IMR-90 (cell line): ENCODE measurements at regions not wholly inside any gene's neighbourhood (a gene's known extent, or its start where the extent isn't known, plus 50 kb on each side); places are given as distances from the start of the nearest gene placed in this dataset.

Source experiments
- ATAC-seq: fragments of 200-7000 bp; cut with Tn5 transposase; 2 replicates; pipeline ENCODE4 v1.9.1; 2020; ENCODE audit warnings: low read depth, mild to moderate bottlenecking, moderate library complexity
- BruUV-seq: library from RNA; stranded (reverse); fragments of 400-500 nt; replicated peaks from 2 replicates; lab custom pipeline; 2021; lab: Mats Ljungman, UMichigan
- CTCF ChIA-PET: fragments of 300-600 bp; formaldehyde crosslinking; extraction: SDS; loops from one replicate; lab custom pipeline; 2021; ENCODE audit warnings: antibody characterized with exemption; lab: Yijun Ruan, JAX
- POLR2A ChIA-PET: fragments of 300-600 bp; sonication (Branson Sonifier 250); formaldehyde crosslinking; loops from one replicate; lab custom pipeline; 2022; ENCODE audit warnings: antibody characterized with exemption; ENCODE audit not compliant: unreplicated experiment; lab: Charles Lee
- DNase-seq: peaks from one replicate; pipeline ENCODE4 v3.0.0; 2013
- H2AFZ ChIP-seq: replicated peaks from 2 replicates; pipeline ENCODE3; 2013; ENCODE audit warnings: low read length, mild to moderate bottlenecking; ENCODE audit not compliant: poor library complexity
- H2AK5ac ChIP-seq: 2 replicates; pipeline ENCODE4 v1.6.1; 2013; ENCODE audit warnings: low read depth, low read length, inconsistent platforms
- H2AK9ac ChIP-seq: replicated peaks from 2 replicates; pipeline ENCODE3; 2013; ENCODE audit warnings: mild to moderate bottlenecking, low read depth, low read length, moderate library complexity; ENCODE audit not compliant: poor library complexity
- H2BK120ac ChIP-seq: 2 replicates; pipeline ENCODE4 v1.6.1; 2013; ENCODE audit warnings: low read depth, low read length, inconsistent platforms
- H2BK15ac ChIP-seq: 3 replicates; pipeline ENCODE4 v1.6.1; 2013; ENCODE audit warnings: low read depth, low read length, inconsistent platforms
- H2BK20ac ChIP-seq: 2 replicates; pipeline ENCODE4 v1.6.1; 2013; ENCODE audit warnings: low read depth, mild to moderate bottlenecking, inconsistent platforms, low read length, moderate library complexity
- H2BK5ac ChIP-seq: 2 replicates; pipeline ENCODE4 v1.6.1; 2013; ENCODE audit warnings: mild to moderate bottlenecking, low read depth, low read length, inconsistent platforms; ENCODE audit not compliant: poor library complexity, severe bottlenecking
- H3K14ac ChIP-seq: replicated peaks from 2 replicates; pipeline ENCODE4 v1.6.1; 2013; ENCODE audit warnings: low read depth, low read length, inconsistent platforms
- H3K18ac ChIP-seq: 2 replicates; pipeline ENCODE4 v1.6.1; 2013; ENCODE audit warnings: low read depth, low read length, control low read depth
- H3K23ac ChIP-seq: 2 replicates; pipeline ENCODE4 v1.6.1; 2013; ENCODE audit warnings: low read depth, low read length, inconsistent platforms
- H3K27ac ChIP-seq: 2 replicates; pipeline ENCODE4 v1.5.1; 2013; ENCODE audit warnings: mild to moderate bottlenecking, control low read depth, low read length; ENCODE audit not compliant: insufficient read depth
- H3K27me3 ChIP-seq: 2 replicates; pipeline ENCODE4 v1.6.1; 2013; ENCODE audit warnings: low read length; ENCODE audit not compliant: control insufficient read depth, insufficient read depth
- H3K36me3 ChIP-seq: 2 replicates; pipeline ENCODE4 v1.6.1; 2013; ENCODE audit warnings: low read length, mixed read lengths; ENCODE audit not compliant: control insufficient read depth, insufficient read depth
- H3K4ac ChIP-seq: 2 replicates; pipeline ENCODE4 v1.6.1; 2013; ENCODE audit warnings: low read depth, low read length, inconsistent platforms
- H3K4me1 ChIP-seq: 2 replicates; pipeline ENCODE4 v1.6.1; 2013; ENCODE audit warnings: low read length, mixed read lengths; ENCODE audit not compliant: control insufficient read depth, insufficient read depth
- H3K4me2 ChIP-seq: 2 replicates; pipeline ENCODE4 v1.6.1; 2013; ENCODE audit warnings: low read depth, mild to moderate bottlenecking, control low read depth, low read length, moderate library complexity
- H3K4me3 ChIP-seq: 2 replicates; pipeline ENCODE4 v1.5.1; 2013; ENCODE audit warnings: low read depth, mild to moderate bottlenecking, control low read depth, low read length, moderate library complexity; ENCODE audit not compliant: insufficient read depth
- H3K56ac ChIP-seq: 2 replicates; pipeline ENCODE4 v1.6.1; 2013; ENCODE audit warnings: low read length, inconsistent platforms; ENCODE audit not compliant: insufficient read depth; ENCODE audit errors: extremely low read depth
- H3K79me1 ChIP-seq, 2 experiments: 2 replicates each; pipeline ENCODE4 v1.6.1; 2013; ENCODE audit warnings: low read length in 2 of 2, inconsistent platforms in 1 of 2, low read depth in 1 of 2
- H3K9ac ChIP-seq: 2 replicates; pipeline ENCODE4 v1.6.1; 2013; ENCODE audit warnings: low read depth, low read length, control low read depth
- H3K9me1 ChIP-seq: 2 replicates; pipeline ENCODE4 v1.6.1; 2013; ENCODE audit warnings: low read length, inconsistent platforms; ENCODE audit not compliant: insufficient read depth
- H3K9me3 ChIP-seq: 2 replicates; pipeline ENCODE4 v1.6.1; 2013; ENCODE audit warnings: low read length; ENCODE audit not compliant: control insufficient read depth, insufficient read depth
- H4K20me1 ChIP-seq: 2 replicates; pipeline ENCODE4 v1.6.1; 2013; ENCODE audit warnings: low read length, inconsistent platforms; ENCODE audit not compliant: insufficient read depth
- H4K5ac ChIP-seq: 2 replicates; pipeline ENCODE4 v1.6.1; 2013; ENCODE audit warnings: mild to moderate bottlenecking, low read depth, low read length, control low read depth
- H4K8ac ChIP-seq, 2 experiments: 2 replicates each; pipeline ENCODE4 v1.6.1; 2013; ENCODE audit warnings: low read depth in 2 of 2, low read length in 2 of 2, control low read depth in 1 of 2, inconsistent platforms in 1 of 2
- H4K91ac ChIP-seq: 2 replicates; pipeline ENCODE4 v1.6.1; 2013; ENCODE audit warnings: low read depth, low read length, inconsistent platforms; ENCODE audit not compliant: insufficient read depth
- FOS ChIP-seq: fragments of 150-350 bp; IDR thresholded peaks from 2 replicates; pipeline ENCODE4 v1.6.1; 2016; ENCODE audit warnings: low read depth, low read length
- NFE2L2 ChIP-seq: fragments of 150-350 bp; IDR thresholded peaks from 2 replicates; pipeline ENCODE4 v1.6.1; 2016; ENCODE audit warnings: low read depth, mild to moderate bottlenecking, low read length
- POLR2A ChIP-seq: IDR thresholded peaks from 2 replicates; pipeline ENCODE4 v1.6.1; 2012; ENCODE audit warnings: mild to moderate bottlenecking, low read depth, low read length
- dilution Hi-C: fragments of 300-500 bp; cut with HindIII; formaldehyde crosslinking; loops from one replicate; pipeline ENCODE4 v1.14.3; 2018; ENCODE audit warnings: low sequenced_read_pairs; ENCODE audit not compliant: unreplicated experiment
- in situ Hi-C: fragments of 300-500 bp; cut with MboI; formaldehyde crosslinking; loops from 3 replicates; pipeline ENCODE4 v1.14.3; 2019; ENCODE audit warnings: low sequenced_read_pairs, inconsistent platforms, mixed read lengths
- intact Hi-C: fragments of 100-400 bp; cut with micrococcal nuclease; formaldehyde crosslinking; loops from 2 replicates; pipeline ENCODE4 v1.10.0; 2022
- TF ChIP-seq, protein P1 (sequence below): fragments of 150-350 bp; IDR thresholded peaks from 2 replicates; pipeline ENCODE4 v1.6.1; 2016; ENCODE audit warnings: low read depth, mild to moderate bottlenecking, low read length, moderate library complexity, borderline replicate concordance
- TF ChIP-seq, protein P2 (sequence below): fragments of 150-350 bp; IDR thresholded peaks from 2 replicates; pipeline ENCODE4 v1.6.1; 2017; ENCODE audit warnings: mild to moderate bottlenecking, antibody characterized with exemption, low read length, low read depth

DNA sequence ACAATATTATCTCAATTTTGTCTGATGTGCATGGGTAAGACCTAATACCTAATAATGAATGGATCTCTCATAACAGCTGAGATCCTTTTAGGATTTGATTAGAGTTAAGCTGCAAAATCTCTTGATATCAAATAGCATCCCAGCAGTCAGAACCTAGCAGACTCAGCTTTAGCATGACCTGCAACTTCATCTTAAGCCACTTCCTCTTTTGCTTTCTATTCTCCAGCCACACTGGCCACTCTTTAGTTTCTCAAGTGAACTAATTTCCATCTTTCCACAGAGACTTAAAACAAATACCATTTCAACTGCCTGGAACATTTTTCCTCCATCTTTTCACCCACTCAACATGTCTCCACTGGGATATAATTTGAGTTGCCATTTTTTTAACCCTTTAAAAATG lies 1251.6 kb upstream of the ZEB2 start:
- intact Hi-C loops: no loop called here
- in situ Hi-C loops: no loop called here
- Histone ChIP-seq H2AK5ac (no peak overlapping the region), H3K36me3 (no peaks in the 10 kb centered on the region), H3K14ac (no peak overlapping the region), H3K18ac (no peak overlapping the region), H2AFZ (no peak overlapping the region), H3K23ac (no peak overlapping the region), H3K4me1 (no peaks in the 10 kb centered on the region), H2BK120ac (no peak overlapping the region), H3K9me3 (no peaks in the 10 kb centered on the region), H3K9me1 (no peaks in the 10 kb centered on the region), H2BK20ac (no peak overlapping the region), H4K8ac (no peak overlapping the region), H3K4ac (no peak overlapping the region), H3K56ac (no peak overlapping the region), H3K4me3 (no peak overlapping the region), H3K9ac (no peak overlapping the region), H2BK15ac (no peak overlapping the region), H3K27me3 (no peaks in the 10 kb centered on the region), H4K91ac (no peak overlapping the region), H2AK9ac (no peak overlapping the region), H3K27ac (no peak overlapping the region), H3K4me2 (no peak overlapping the region), H2BK5ac (no peak overlapping the region), H4K20me1 (no peaks in the 10 kb centered on the region), H4K5ac (no peak overlapping the region), H3K79me1 (no peaks in the 10 kb centered on the region)
- DNase-seq: no peak
- no TSS peak for BruUV-seq
- dilution Hi-C loops: no loop called here
- ATAC-seq: no peak
- ChIA-PET POLR2A (no interaction called here), CTCF (interaction anchor here (1.9 kb wide), 1 partner anchor 10 kb away, joined by 5 read pairs; no protein-coding TSS in a partner anchor)
- TF ChIP-seq FOS (no peak), NFE2L2 (no peak), POLR2A (no peak)
- TF ChIP-seq, protein P1, sequence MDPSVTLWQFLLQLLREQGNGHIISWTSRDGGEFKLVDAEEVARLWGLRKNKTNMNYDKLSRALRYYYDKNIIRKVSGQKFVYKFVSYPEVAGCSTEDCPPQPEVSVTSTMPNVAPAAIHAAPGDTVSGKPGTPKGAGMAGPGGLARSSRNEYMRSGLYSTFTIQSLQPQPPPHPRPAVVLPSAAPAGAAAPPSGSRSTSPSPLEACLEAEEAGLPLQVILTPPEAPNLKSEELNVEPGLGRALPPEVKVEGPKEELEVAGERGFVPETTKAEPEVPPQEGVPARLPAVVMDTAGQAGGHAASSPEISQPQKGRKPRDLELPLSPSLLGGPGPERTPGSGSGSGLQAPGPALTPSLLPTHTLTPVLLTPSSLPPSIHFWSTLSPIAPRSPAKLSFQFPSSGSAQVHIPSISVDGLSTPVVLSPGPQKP: no peak
- TF ChIP-seq, protein P2, sequence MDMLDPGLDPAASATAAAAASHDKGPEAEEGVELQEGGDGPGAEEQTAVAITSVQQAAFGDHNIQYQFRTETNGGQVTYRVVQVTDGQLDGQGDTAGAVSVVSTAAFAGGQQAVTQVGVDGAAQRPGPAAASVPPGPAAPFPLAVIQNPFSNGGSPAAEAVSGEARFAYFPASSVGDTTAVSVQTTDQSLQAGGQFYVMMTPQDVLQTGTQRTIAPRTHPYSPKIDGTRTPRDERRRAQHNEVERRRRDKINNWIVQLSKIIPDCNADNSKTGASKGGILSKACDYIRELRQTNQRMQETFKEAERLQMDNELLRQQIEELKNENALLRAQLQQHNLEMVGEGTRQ: no peak
